ENCODE measurements at regions not wholly inside any gene's neighbourhood (a gene's known extent, or its start where the extent isn't known, plus 50 kb on each side); places are given as distances from the start of the nearest gene placed in this dataset.
"Not testable (repeated sequence)": the region's sequence is repeated elsewhere in the genome, so short reads cannot be mapped to it uniquely, and the experiment has no call there.

- TF ChIP-seq CTCF (IDR thresholded peaks at IDR 0.05) (no peak), POLR2A (IDR thresholded peaks at IDR 0.05) (no peak)
- intact Hi-C loops (cut with DNase I; ENCODE audit: low total_unique reads) = no loop called here
- WGBS, 2 donors = 54 to 71% methylated on average over 4 of the region's 4 CpGs
Observed at GRCh38 chr17:71098071-71098470, 928.7 kb downstream of the KCNJ2 start.

GRCh38 chr17:71099003-71099714 is 929.8 kb downstream of the KCNJ2 start:
- WGBS, 2 donors = 31 to 33% methylated on average over 5 of the region's 5 CpGs
- DNase-seq (ENCODE audit: low spot score in 2 of 2) = no peak
- intact Hi-C loops (cut with DNase I; ENCODE audit: low total_unique reads) = no loop called here
- no peak overlapping the region for H3K4me3 ChIP-seq (ENCODE audit: low read depth, poor library complexity, severe bottlenecking)
- TF ChIP-seq CTCF (IDR thresholded peaks at IDR 0.05) (no peak), POLR2A (IDR thresholded peaks at IDR 0.05) (no peak)

More at GRCh38 chr17:71098071-71098470, 928.7 kb downstream of the KCNJ2 start:
- no peak overlapping the region for H3K4me3 ChIP-seq (ENCODE audit: low read depth, poor library complexity, severe bottlenecking)
- no peak for DNase-seq (ENCODE audit: low spot score in 2 of 2)

GRCh38 chr17:71102777-71103176 is 933.4 kb downstream of the KCNJ2 start:
- intact Hi-C loops (cut with DNase I; ENCODE audit: low total_unique reads) = no loop called here
- no peak overlapping the region for H3K4me3 ChIP-seq (ENCODE audit: low read depth, poor library complexity, severe bottlenecking)
- no peak for TF ChIP-seq CTCF (IDR thresholded peaks at IDR 0.05)
- TF ChIP-seq POLR2A (IDR thresholded peaks at IDR 0.05) = no peak
- no peak for DNase-seq (ENCODE audit: low spot score in 2 of 2)

- DNase-seq (ENCODE audit: low spot score in 2 of 2) = no peak
- intact Hi-C loops (cut with DNase I; ENCODE audit: low total_unique reads) = no loop called here
Observed at GRCh38 chr17:71104225-71104624, 934.9 kb downstream of the KCNJ2 start.

GRCh38 chr17:71106056-71106455 is 936.7 kb downstream of the KCNJ2 start:
- DNase-seq (ENCODE audit: low spot score in 2 of 2); intact Hi-C loops (cut with DNase I; ENCODE audit: low total_unique reads); H3K4me3 ChIP-seq (ENCODE audit: low read depth, poor library complexity, severe bottlenecking): not testable (repeated sequence)

More at GRCh38 chr17:71104225-71104624, 934.9 kb downstream of the KCNJ2 start:
- no peak for TF ChIP-seq CTCF (IDR thresholded peaks at IDR 0.05)
- no peak for TF ChIP-seq POLR2A (IDR thresholded peaks at IDR 0.05)
- H3K4me3 ChIP-seq (ENCODE audit: low read depth, poor library complexity, severe bottlenecking) = no peak overlapping the region

GRCh38 chr17:71107136-71107535 is 937.8 kb downstream of the KCNJ2 start:
- no peak for DNase-seq (ENCODE audit: low spot score in 2 of 2)
- WGBS, 2 donors = 28 to 37% methylated on average over 1 of the region's 1 CpG
- TF ChIP-seq CTCF (IDR thresholded peaks at IDR 0.05) (no peak), POLR2A (IDR thresholded peaks at IDR 0.05) (no peak)
- H3K4me3 ChIP-seq (ENCODE audit: low read depth, poor library complexity, severe bottlenecking) = no peak overlapping the region
- intact Hi-C loops (cut with DNase I; ENCODE audit: low total_unique reads) = no loop called here
